Stimulated activated CD8-positive, alpha-beta memory T cell treated with anti-CD3 and anti-CD28 coated beads, Interleukin-4, amount 100 ng/mL, for 24 hours (primary cell): ENCODE measurements at regions not wholly inside any gene's neighbourhood (a gene's known extent, or its start where the extent isn't known, plus 50 kb on each side); places are given as distances from the start of the nearest gene placed in this dataset.
"Not testable (repeated sequence)": the region's sequence is repeated elsewhere in the genome, so short reads cannot be mapped to it uniquely, and the experiment has no call there.

Source experiments
- DNase-seq: peaks from one replicate; pipeline ENCODE4 v3.0.0-alpha.2; 2020; ENCODE audit warnings: low read depth

DNA sequence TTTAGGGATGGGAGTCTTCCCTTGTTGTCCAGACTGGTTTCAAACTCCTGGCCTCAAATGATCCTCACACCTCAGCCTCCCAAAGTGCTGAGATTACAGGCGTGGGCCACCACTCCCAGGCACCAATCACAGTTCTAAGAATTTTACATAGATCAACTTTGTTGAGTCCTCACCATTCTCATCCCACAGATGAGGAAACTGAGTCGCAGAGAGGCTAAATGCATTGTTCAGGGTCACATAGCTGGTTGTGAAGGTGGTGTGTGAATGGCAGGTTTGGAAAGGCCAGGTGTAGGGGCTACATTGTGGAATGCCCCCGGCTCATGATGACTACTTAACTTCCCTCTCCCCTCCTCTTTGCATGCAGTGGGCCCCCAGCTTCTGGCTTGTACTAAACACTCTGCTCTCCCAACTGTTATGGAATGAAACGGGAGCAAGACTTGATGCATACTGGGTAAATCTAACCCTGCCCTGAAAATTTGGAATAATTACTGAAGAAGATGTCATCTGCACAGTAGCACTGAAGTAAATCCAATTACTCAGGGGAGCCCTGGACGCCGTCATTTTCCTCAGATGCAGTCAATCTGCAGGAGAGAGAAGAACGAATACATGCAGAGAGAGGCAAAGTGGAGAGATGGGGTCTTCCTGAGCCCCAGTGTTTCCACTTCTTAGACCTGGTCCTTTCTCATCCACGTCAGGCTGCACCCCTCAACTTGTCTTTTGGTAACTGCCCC lies 102.3 kb upstream of the ZNF217 start:
- no peak for DNase-seq

DNA sequence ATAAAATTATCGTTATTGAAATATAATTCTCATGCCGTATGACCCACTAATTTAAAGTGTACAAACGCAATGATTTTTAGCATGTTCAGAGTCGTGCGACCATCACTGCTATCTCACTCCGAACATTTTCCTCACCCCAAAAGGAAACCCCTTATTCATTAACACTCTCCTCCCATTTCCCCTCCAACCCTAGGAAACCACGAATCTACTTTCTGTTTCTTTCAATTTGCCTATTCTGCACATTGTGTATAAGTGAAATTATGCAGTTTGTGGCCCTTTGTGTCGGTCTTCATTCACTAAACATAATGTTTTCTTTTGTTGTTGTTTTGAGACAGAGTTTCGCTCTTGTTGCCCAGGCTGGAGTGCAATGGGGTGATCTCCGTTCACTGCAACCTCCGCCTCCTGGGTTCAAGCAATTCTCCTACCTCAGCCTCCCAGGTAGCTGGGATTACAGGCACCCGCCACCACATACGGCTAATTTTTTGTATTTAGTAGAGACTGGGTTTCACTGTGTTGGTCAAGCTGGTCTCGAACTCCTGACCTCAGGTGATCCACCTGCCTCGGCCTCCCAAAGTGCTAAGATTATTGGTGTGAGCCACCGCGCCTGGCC lies 99.7 kb upstream of the ZNF217 start:
- DNase-seq = no peak

DNA sequence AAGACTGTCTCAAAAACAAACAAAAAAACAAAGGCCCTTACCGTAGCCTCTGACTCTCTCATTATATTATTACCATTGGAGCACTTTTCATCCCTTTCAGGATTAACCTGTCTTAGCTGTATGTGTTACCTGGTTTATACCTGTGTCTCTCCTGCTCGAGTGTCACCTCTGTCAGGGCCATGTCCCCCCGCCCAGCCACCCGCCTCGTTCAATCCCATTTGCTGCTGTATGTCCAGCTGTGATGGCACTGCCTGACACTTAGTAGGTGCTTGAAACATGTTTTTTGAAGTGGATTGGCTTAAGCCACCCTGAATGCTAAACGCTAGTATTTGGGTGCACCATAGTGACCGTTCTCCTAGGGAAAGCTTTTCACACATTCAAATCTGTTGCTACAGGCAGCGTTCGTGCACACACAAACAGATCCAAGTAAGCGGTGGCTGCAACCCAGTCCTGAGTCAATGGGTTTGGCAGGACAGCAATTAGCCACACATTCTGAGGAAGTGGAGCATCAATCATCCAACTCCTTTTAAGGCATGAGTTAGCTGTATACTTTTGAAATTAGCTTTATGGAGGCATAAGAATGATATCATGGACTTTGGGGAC lies 98.9 kb upstream of the ZNF217 start:
- DNase-seq = no peak

DNA sequence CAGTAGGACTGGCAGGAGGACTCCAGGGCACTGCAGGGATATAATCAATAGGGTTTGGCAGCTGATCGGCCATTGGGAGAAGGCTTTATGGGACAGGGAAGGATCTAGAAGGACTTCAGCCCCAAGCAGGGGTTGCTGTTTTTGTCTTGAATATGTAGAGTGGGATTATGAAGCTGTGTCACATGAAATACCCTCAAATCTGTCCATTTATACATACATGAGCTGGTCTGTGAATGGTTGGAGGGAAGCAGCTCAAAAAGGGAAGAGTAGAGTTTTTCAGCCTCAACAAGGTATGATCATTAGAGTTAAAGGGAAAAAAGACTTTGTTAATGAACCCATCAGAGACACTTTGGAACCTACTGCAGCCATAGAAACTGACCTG lies 98.2 kb upstream of the ZNF217 start:
- DNase-seq = no peak

DNA sequence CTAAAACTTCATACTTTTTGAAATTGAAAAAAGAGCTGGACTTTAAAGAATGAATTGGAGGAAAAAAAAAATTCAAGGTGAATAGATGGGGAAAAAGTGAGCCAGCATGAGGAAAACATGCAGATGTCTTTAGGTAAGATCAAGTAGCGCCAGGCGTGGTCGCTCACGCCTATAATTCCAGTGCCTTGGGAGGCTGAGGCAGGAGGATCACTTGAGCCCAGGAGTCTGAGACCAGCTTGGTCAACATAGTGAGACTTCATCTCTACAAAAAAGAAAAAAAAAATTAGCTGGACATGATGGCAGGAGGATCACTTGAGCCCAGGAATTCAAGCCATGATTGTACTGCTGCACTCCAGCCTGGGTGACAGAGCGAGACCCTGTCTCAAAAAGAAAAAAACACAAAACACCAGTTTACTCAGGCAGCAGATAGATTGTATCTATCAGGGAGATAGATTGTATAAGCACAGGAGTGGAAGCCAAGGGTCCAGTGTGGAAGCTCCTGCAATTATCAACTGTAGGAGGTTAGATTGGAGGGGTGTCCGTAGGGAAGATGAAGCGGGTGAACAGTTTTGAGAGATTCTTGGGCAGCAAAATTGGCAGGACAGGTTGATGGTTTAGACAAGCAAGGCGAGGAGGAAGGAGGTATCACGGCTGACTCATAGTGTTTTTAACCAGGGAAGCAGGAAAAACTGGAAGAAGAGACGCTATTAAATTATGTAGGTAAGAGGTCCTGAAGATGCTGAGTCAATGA lies 97.6 kb upstream of the ZNF217 start:
- no peak for DNase-seq

DNA sequence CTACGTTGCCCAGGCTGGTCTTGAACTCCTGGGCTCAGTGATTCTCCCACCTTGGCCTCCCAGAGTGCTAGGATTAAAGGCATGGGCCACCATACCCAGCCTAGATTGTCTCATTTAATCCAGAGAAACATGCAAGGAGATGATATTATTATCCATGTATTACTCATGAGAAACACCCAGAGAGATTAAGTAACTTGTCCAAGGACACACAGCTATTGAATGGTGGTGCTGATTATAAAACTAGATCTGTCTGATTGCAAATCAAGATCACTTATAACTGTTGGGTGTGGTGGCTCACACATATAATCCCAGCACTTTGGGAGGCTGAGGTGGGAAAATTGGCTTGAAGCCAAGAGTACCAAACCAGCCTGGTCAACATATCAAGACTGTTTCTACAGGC lies 94.4 kb upstream of the ZNF217 start:
- DNase-seq = no peak

- no peak for DNase-seq
Measured at GRCh38 chr20:53685070-53685595, 91.5 kb upstream of the ZNF217 start.

GRCh38 chr20:53683506-53683905 lies 89.9 kb upstream of the ZNF217 start:
- DNase-seq = no peak

DNA sequence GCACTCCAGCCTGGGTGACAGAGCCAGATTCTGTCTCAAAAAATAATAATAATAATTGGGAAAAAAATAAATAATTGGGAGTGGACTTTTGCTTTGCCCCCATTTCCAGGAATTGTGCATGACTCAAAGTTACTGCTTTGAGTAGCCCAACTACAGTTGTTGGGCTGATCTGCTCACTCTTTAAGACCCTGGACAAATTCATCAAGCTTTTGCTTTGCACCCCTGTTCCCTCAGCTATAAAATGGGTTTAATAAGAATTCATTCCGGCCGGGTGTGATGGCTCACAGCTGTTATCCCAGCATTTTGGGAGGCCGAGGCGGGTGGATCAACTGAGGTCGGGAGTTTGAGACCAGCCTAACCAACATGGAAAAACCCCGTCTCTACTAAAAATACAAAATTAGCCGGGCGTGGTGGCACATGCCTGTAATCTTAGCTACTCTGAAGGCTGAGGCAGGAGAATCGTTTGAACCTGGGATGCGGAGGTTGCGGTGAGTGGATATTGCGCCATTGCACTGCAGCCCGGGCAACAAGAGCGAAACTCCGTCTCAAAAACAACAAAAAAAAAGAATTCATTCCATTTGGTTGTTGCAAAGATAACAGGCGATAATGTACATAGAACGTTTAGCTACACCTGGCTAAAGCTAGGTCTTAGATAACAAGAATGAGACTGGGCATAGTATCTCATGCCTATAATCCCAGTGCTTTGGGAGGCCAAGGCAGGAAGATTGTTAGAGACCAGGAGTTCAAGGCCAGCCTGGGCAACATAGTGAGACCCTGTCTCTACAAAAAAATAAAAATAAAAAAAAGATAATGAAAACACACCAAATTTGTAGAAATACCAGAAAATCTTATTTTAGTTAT lies 87.9 kb upstream of the ZNF217 start:
- no peak for DNase-seq

- no peak for DNase-seq
Measured at GRCh38 chr20:53679597-53680309, 86.1 kb upstream of the ZNF217 start.

GRCh38 chr20:53678990-53679596 lies 85.5 kb upstream of the ZNF217 start:
- DNase-seq = no peak

DNA sequence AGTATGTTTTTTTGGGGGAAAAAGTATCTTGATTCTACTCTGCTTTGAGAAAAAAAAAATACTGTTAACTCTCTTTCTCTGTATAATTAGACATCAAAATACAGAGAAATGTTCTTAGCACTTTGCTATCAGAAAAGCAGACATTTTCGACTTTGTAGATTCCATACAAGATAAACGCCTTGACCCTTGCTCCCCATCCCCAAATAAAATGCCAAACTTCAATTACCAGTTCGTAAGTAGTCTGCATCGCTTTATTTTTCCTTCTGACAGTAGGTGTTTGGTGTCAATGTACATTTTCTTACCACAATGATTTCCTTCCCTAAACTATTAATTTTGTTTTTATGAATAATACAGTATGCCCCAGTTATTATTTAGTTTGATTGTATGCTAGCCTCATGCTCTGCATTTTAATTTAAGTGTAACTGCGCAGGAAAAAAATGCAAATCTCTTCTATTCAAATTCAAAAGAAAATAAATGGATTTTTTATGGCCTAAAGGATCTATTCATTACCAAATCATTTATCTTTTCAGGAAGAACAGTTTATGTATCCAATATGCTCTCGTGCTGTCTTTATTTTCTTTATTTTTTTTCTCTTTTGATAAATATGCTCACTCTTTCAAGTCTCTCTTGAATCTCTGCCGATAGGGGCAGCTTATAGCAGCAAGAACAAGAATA lies 84.8 kb upstream of the ZNF217 start:
- no peak for DNase-seq

DNA sequence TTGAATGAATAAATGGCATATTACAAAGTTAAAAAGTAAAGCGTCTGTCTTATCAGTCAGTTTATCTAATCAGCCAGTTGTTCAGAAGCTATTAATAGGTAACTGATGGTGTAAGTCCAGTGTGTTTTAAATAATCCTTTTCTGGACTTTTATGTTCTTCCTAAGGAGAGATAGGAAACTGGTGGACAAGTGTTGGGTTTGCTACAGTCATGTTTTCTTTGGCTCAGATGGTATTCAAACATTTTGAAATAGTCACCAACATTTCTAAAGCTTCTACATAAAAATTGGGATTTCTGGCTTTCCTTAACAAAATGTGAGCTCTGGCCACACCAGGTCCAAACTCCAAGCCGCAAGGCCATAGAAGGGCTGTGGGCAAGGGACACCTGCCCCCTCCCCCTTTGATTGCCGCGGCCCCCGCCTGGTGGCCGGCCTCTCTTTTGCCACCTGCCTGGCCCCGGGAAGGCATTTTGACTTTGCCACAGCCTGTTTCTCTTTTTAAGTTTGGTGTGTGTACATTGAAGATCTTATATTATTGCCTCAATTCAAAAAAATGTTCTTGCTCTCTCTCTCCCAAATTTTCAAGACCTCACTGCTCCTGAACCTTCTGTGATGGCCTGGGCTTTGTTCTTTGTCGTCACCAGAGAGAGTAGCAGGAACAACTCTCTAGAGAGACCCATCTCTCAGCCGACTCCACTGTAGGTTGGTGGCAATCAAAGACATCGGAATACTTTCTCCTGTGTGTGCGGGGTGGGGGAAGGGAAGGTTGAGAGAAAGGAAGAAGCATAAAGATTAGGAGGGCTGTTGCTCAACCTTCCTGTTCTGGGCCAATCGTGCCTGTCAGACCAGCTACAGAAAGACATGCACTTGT lies 84.0 kb upstream of the ZNF217 start:
- DNase-seq = no peak

GRCh38 chr20:53676987-53677386 lies 83.3 kb upstream of the ZNF217 start:
- DNase-seq = no peak

GRCh38 chr20:53676519-53676822 lies 82.8 kb upstream of the ZNF217 start:
- DNase-seq = no peak

GRCh38 chr20:53672484-53673129 lies 79.0 kb upstream of the ZNF217 start:
- no peak for DNase-seq

GRCh38 chr20:53671370-53671769 lies 77.7 kb upstream of the ZNF217 start:
- DNase-seq = no peak

DNA sequence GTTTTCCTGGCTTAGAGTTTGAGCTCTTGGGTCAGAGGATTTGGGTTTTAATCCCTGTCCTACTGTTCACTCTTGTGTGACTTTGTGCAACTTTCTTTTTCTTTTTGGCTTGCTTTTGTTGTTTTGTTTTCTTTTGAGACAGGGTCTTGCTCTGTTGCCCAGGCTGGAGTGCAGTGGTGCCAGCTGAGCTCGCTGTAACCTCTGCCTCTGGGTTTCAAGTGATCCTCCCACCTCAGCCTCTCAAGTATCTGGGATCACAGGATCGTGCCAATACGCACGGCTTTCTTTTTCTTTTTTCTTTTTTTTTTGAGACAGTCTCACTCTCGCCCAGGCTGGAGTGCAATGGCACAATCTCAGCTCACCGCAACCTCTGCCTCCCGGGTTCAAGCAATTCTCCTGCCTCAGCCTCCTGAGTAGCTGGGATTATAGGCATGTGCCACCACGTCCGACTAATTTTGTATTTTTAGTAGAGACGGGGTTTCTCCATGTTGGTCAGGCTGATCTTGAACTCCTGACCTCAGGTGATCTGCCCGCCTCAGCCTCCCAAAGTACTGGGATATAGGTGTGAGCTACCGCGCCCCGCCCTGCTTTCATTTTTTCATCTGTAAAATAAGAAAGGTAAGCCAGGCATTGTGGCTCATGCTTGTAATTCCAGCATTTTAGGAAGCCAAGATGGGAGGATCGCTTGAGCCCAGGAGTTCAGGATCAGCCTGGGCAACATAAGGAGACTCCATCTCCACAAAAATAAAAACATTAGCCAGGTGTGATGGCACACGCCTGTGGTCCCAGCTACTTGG lies 76.1 kb upstream of the ZNF217 start:
- DNase-seq = not testable (repeated sequence)
